ENCODE measurements at regions not wholly inside any gene's neighbourhood (a gene's known extent, or its start where the extent isn't known, plus 50 kb on each side); places are given as distances from the start of the nearest gene placed in this dataset.
"Not testable (repeated sequence)": the region's sequence is repeated elsewhere in the genome, so short reads cannot be mapped to it uniquely, and the experiment has no call there.

DNA sequence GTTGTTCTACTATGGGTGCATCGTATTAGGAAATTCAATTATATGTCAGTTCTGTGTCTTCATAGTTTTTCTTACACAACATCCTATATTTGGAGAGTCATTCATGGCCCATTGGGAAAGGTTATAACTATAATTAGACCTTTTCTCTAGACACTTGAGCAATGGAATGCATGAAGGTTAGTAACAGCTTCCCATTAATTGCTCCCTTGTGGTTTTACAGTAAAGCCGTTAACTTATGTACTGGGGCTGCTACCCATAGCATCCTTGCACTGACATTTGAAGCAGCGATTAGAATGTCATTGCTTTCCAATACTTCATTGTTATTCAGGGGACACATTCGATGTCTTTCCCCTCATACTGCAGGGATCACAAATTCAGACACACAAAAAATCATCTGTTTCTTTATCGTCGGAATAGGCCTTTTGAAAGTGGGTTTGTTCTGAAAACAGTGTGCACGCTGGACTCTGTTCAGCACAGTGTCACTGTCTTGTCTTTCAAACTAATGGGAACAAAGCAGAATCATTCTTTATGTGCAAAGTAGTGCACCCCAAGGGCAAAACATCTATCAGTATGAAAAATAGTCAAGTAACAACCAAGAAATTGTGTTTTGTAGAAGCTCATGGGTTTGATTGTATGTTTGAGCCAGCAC is 634.3 kb upstream of the MAP3K7 start:
- no peaks in the 10 kb centered on the region for H4K20me1 ChIP-seq
- no peaks in the 10 kb centered on the region for H3K27me3 ChIP-seq
- no peak overlapping the region for H3K4me2 ChIP-seq
- H3K9ac ChIP-seq: no peak overlapping the region
- no peak overlapping the region for H3K27ac ChIP-seq
- no peak for TF ChIP-seq Cebpa-rat (IDR thresholded peaks at IDR 0.05)
- H3K36me3 ChIP-seq: no peaks in the 10 kb centered on the region
- no peaks in the 10 kb centered on the region for H3K4me1 ChIP-seq
- no peaks in the 10 kb centered on the region for H3K9me3 ChIP-seq (replicated peaks in 1 of 11)
- H3K4me3 ChIP-seq: no peak overlapping the region

GRCh38 chr6:91213229-91213901 is 626.5 kb upstream of the MAP3K7 start:
- Histone ChIP-seq H3K27ac (no peak overlapping the region), H3K9me3 (replicated peaks in 1 of 11) (no peaks in the 10 kb centered on the region), H3K4me1 (no peaks in the 10 kb centered on the region), H3K4me3 (no peak overlapping the region), H4K20me1 (no peaks in the 10 kb centered on the region), H3K36me3 (no peaks in the 10 kb centered on the region), H3K9ac (no peak overlapping the region), H3K27me3 (no peaks in the 10 kb centered on the region), H3K4me2 (no peak overlapping the region)
- no peak for TF ChIP-seq Cebpa-rat (IDR thresholded peaks at IDR 0.05)

DNA sequence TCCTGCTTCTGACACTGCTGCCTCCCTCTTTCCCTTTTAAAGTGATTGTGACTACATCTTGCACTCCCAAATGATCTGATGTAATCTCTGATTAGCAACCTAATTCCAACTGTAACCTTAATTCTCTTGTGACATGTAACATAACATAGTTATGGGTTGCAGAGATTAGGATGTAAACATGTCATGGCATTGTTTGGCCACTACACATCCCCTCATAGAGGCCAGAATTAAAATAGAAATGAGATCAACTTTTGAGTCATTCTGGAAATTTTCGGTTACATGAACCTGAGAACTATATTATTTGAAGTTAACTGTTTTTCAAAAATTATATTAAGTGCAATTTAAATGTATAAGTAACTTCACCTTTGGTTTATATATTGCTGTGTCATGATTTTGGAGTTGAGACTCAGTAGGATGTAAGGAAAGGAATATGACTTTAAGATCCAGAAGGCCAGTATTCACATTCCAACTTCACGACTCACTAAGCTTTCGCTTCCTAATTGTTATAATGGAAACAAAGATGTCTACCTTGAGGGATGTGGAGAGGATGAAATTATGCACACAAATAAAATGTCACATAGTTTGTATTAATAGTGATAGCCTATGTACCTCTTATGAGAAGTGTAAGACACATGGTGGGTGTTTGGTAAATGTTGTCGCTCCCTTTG is 611.9 kb upstream of the MAP3K7 start:
- Histone ChIP-seq H3K27ac (no peak overlapping the region), H3K4me1 (no peaks in the 10 kb centered on the region), H3K4me3 (no peak overlapping the region), H3K27me3 (no peaks in the 10 kb centered on the region), H3K9ac (no peak overlapping the region), H4K20me1 (no peaks in the 10 kb centered on the region), H3K4me2 (no peak overlapping the region), H3K9me3 (replicated peaks in 1 of 11) (no peaks in the 10 kb centered on the region), H3K36me3 (no peaks in the 10 kb centered on the region)
- TF ChIP-seq Cebpa-rat (IDR thresholded peaks at IDR 0.05): no peak

- Histone ChIP-seq H3K4me3 (no peak overlapping the region), H3K9ac (no peak overlapping the region), H3K27me3 (no peaks in the 10 kb centered on the region), H3K27ac (no peak overlapping the region), H3K4me2 (no peak overlapping the region), H3K4me1 (no peaks in the 10 kb centered on the region), H4K20me1 (no peaks in the 10 kb centered on the region), H3K36me3 (no peaks in the 10 kb centered on the region), H3K9me3 (replicated peaks in 1 of 11) (no peaks in the 10 kb centered on the region)
- no peak for TF ChIP-seq Cebpa-rat (IDR thresholded peaks at IDR 0.05)
These were observed 609.9 kb upstream of the MAP3K7 start for GRCh38 chr6:91196729-91197128.

DNA sequence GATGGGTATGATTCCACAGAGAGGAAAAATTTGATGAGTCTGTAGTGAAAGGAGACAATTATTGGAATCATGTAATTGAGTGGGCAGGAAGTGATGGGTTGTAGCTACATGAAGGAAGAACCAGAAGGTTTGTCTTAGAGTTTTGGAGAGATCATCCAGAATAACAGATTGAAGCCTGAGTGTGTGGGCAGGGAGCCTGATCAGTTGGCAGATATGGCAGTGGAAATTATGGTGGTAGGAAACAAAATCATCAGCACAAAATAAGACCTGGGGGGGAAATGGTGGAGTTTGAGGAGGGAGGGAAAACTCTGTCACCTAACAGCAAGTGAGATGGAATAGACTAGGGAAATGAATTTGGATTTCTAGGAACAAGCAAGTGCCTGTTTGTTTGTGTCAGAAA is 606.6 kb upstream of the MAP3K7 start:
- Histone ChIP-seq H3K4me3 (no peak overlapping the region), H3K9ac (no peak overlapping the region), H3K9me3 (replicated peaks in 1 of 11) (no peaks in the 10 kb centered on the region), H3K36me3 (no peaks in the 10 kb centered on the region), H3K27me3 (no peaks in the 10 kb centered on the region), H3K27ac (no peak overlapping the region), H3K4me1 (no peaks in the 10 kb centered on the region), H3K4me2 (no peak overlapping the region), H4K20me1 (no peaks in the 10 kb centered on the region)
- TF ChIP-seq Cebpa-rat (IDR thresholded peaks at IDR 0.05): no peak

DNA sequence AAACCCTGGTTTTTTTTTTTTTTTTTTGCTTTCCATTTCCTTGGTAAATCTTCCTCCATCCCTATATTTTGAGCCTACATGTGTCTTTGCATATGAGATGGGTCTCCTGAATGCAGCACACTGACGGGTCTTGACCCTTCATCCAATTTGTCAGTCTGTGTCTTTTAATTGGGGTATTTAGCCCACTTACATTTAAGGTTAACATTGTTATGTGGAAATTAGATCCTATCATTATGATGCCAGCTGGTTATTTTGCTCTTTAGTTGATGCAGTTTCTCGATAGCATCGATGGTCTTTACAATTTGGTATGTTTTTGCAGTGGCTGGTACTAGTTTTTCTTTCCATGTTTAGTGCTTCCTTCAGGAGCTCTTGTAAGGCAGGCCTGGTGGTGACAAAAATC is 603.2 kb upstream of the MAP3K7 start:
- not testable (repeated sequence) for H3K27ac ChIP-seq; H3K9ac ChIP-seq; H3K36me3 ChIP-seq; H3K9me3 ChIP-seq (replicated peaks in 1 of 11); H3K27me3 ChIP-seq; H3K4me2 ChIP-seq; H3K4me1 ChIP-seq; H4K20me1 ChIP-seq; H3K4me3 ChIP-seq

- no peaks in the 10 kb centered on the region for H4K20me1 ChIP-seq
- no peaks in the 10 kb centered on the region for H3K27me3 ChIP-seq
- TF ChIP-seq Cebpa-rat (IDR thresholded peaks at IDR 0.05): no peak
- H3K9me3 ChIP-seq (replicated peaks in 1 of 11): no peaks in the 10 kb centered on the region
- no peak overlapping the region for H3K27ac ChIP-seq
- H3K9ac ChIP-seq: no peak overlapping the region
- no peaks in the 10 kb centered on the region for H3K4me1 ChIP-seq
- H3K4me3 ChIP-seq: no peak overlapping the region
- no peak overlapping the region for H3K4me2 ChIP-seq
- H3K36me3 ChIP-seq: no peaks in the 10 kb centered on the region
These were observed 598.2 kb upstream of the MAP3K7 start for GRCh38 chr6:91185072-91185471.

- H3K36me3 ChIP-seq: no peaks in the 10 kb centered on the region
- no peak overlapping the region for H3K4me2 ChIP-seq
These were observed 594.5 kb upstream of the MAP3K7 start for GRCh38 chr6:91181416-91181815.

GRCh38 chr6:91173651-91174050 is 586.8 kb upstream of the MAP3K7 start:
- Histone ChIP-seq H3K36me3 (no peaks in the 10 kb centered on the region), H3K27me3 (no peaks in the 10 kb centered on the region), H3K27ac (no peak overlapping the region), H3K4me2 (no peak overlapping the region), H3K9ac (no peak overlapping the region), H3K4me3 (no peak overlapping the region), H3K4me1 (no peaks in the 10 kb centered on the region), H3K9me3 (replicated peaks in 1 of 11) (no peaks in the 10 kb centered on the region), H4K20me1 (no peaks in the 10 kb centered on the region)
- TF ChIP-seq Cebpa-rat (IDR thresholded peaks at IDR 0.05): no peak

More at GRCh38 chr6:91181416-91181815, 594.5 kb upstream of the MAP3K7 start:
- H3K27ac ChIP-seq: no peak overlapping the region
- H3K4me3 ChIP-seq: no peak overlapping the region
- H3K27me3 ChIP-seq: no peaks in the 10 kb centered on the region
- H4K20me1 ChIP-seq: no peaks in the 10 kb centered on the region
- H3K9ac ChIP-seq: no peak overlapping the region
- H3K9me3 ChIP-seq (replicated peaks in 1 of 11): no peaks in the 10 kb centered on the region
- no peaks in the 10 kb centered on the region for H3K4me1 ChIP-seq
- no peak for TF ChIP-seq Cebpa-rat (IDR thresholded peaks at IDR 0.05)

- H3K36me3 ChIP-seq: no peaks in the 10 kb centered on the region
- H3K4me1 ChIP-seq: no peaks in the 10 kb centered on the region
- no peak overlapping the region for H3K9ac ChIP-seq
- H3K9me3 ChIP-seq (replicated peaks in 1 of 11): no peaks in the 10 kb centered on the region
- H3K4me3 ChIP-seq: no peak overlapping the region
- H3K4me2 ChIP-seq: no peak overlapping the region
- no peak overlapping the region for H3K27ac ChIP-seq
- H4K20me1 ChIP-seq: no peaks in the 10 kb centered on the region
- H3K27me3 ChIP-seq: no peaks in the 10 kb centered on the region
- no peak for TF ChIP-seq Cebpa-rat (IDR thresholded peaks at IDR 0.05)
These were observed 586.3 kb upstream of the MAP3K7 start for GRCh38 chr6:91173186-91173585.

All from BLaER1 treated with 17β-estradiol and CSF1 and Interleukin-3, amounts not matched to agents 10 nM and 100 nM (cell line).